ENCODE measurements at regions not wholly inside any gene's neighbourhood (a gene's known extent, or its start where the extent isn't known, plus 50 kb on each side); places are given as distances from the start of the nearest gene placed in this dataset.

GRCh38 chr5:60229691-60230185 lies 336.2 kb upstream of the PDE4D start:
- no peak for TF ChIP-seq CTCF (IDR thresholded peaks at IDR 0.05; ENCODE audit: poor library complexity)
- TF ChIP-seq EZH2 (IDR thresholded peaks at IDR 0.05; ENCODE audit: borderline replicate concordance), result no peak
